Breast epithelium (tissue), 4 donors: ENCODE measurements at regions not wholly inside any gene's neighbourhood (a gene's known extent, or its start where the extent isn't known, plus 50 kb on each side); places are given as distances from the start of the nearest gene placed in this dataset.

ENCODE experiments used
- DNase-seq, 2 donors: peaks; one replicate each; pipeline ENCODE4 v3.0.0-alpha.2; 2019; ENCODE audit warnings: low spot score in 2 of 2
- H3K27ac ChIP-seq, 2 donors: fragments of 200-600 bp; sonication (generic) in 1 of 2; one replicate each; pipeline ENCODE4 v1.5.1; 2016 to 2019; ENCODE audit warnings: mild to moderate bottlenecking in 1 of 2
- H3K27me3 ChIP-seq, 2 donors: fragments of 200-600 bp; sonication (generic) in 1 of 2; one replicate each; pipeline versions ENCODE4 v1.5.1 to v1.6.0; 2017 to 2019; ENCODE audit warnings: control low read depth in 1 of 2, mild to moderate bottlenecking in 1 of 2
- H3K36me3 ChIP-seq: fragments of 200-600 bp; one replicate; pipeline ENCODE4 v1.5.1; 2019
- H3K4me1 ChIP-seq, 2 donors: fragments of 200-600 bp; sonication (generic); one replicate each; pipeline ENCODE4 v1.5.1; 2016 to 2019; ENCODE audit warnings: control low read depth in 1 of 2
- H3K4me3 ChIP-seq, 3 donors: fragments of 200-600 bp; sonication (generic); 1 replicate in 2 of 3; 2 replicates in 1 of 3; pipeline ENCODE4 v1.5.1; 2016 to 2019; ENCODE audit warnings: mild to moderate bottlenecking in 3 of 3, moderate library complexity in 2 of 3
- H3K9me3 ChIP-seq, 2 donors: fragments of 200-600 bp; sonication (generic) in 1 of 2; one replicate each; pipeline ENCODE4 v1.5.1; 2016 to 2019; ENCODE audit warnings: control low read depth in 1 of 2
- POLR2A ChIP-seq: fragments of 450-650 bp; IDR thresholded peaks from one replicate; pipeline ENCODE4 v1.6.1; 2016; ENCODE audit warnings: antibody characterized with exemption, mild to moderate bottlenecking, moderate library complexity
- POLR2AphosphoS5 ChIP-seq, 3 donors: sonication (generic); formaldehyde crosslinking; IDR thresholded peaks; one replicate each; pipeline ENCODE4 v1.6.1; 2017; ENCODE audit warnings: antibody characterized with exemption in 3 of 3
- intact Hi-C: fragments of 100-400 bp; cut with DNase I; formaldehyde crosslinking; loops from one replicate; pipeline ENCODE4 v1.15.1; 2023; ENCODE audit warnings: low total_unique reads
- TF ChIP-seq, protein P1 (sequence below), 3 donors: fragments of 450-650 bp; IDR thresholded peaks; one replicate each; pipeline ENCODE4 v1.5.1; 2016 to 2017; ENCODE audit warnings: antibody characterized with exemption in 3 of 3, mild to moderate bottlenecking in 3 of 3, moderate library complexity in 3 of 3

DNA sequence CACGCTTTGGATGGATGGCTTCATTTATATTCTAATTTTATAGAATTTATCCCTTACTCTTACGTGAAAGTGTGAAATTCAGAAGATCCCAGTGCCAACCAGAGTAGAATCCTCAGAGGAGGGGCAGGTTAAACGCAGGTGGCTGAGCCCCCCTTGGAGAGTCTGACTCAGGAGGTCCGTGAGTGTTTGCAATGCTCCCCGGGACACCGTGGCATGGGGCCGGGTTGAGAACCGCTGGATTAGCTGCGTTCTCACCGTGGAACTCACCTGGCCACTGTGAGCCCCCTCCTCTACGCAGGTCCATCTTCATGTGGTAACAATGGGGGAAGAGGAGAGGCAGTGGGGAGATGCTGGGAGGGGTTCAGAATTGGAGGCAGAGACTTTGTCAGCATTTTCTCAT is 638.0 kb upstream of the MKI67 start:
- TF ChIP-seq POLR2AphosphoS5 (IDR thresholded peaks at IDR 0.05) (no peak), POLR2A (no peak)
- TF ChIP-seq, protein P1, sequence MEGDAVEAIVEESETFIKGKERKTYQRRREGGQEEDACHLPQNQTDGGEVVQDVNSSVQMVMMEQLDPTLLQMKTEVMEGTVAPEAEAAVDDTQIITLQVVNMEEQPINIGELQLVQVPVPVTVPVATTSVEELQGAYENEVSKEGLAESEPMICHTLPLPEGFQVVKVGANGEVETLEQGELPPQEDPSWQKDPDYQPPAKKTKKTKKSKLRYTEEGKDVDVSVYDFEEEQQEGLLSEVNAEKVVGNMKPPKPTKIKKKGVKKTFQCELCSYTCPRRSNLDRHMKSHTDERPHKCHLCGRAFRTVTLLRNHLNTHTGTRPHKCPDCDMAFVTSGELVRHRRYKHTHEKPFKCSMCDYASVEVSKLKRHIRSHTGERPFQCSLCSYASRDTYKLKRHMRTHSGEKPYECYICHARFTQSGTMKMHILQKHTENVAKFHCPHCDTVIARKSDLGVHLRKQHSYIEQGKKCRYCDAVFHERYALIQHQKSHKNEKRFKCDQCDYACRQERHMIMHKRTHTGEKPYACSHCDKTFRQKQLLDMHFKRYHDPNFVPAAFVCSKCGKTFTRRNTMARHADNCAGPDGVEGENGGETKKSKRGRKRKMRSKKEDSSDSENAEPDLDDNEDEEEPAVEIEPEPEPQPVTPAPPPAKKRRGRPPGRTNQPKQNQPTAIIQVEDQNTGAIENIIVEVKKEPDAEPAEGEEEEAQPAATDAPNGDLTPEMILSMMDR (IDR thresholded peaks at IDR 0.05) = no peak
- H3K4me3 ChIP-seq = no peak overlapping the region
- DNase-seq = no peak

DNA sequence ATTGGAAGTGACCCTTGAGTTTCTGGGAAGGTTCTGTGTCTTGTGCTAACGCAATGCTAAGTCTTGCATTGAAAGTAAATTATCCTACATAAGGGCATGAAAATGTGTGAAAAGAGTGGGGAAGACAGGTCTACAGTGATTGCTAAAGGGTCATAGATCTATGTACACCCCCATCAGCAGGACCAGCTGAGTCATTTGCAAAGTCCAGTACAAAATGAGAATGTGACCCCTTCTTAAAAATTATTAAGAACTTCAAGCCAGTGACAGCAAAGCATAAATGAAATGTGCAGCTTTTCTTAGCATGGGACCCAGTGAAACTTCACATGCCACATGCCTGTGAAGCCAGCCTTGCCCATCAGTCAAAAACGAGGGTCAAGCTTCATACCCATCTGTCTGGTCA is 640.7 kb upstream of the MKI67 start:
- no peak for DNase-seq
- Histone ChIP-seq H3K9me3 (peaks cover 0 to under 1% of the 10 kb centered on the region in 2 donors), H3K36me3 (no peaks in the 10 kb centered on the region), H3K27ac (no peak overlapping the region), H3K4me3 (no peak overlapping the region), H3K4me1 (no peaks in the 10 kb centered on the region), H3K27me3 (no peaks in the 10 kb centered on the region)
- no peak for TF ChIP-seq POLR2A
- TF ChIP-seq, protein P1 (IDR thresholded peaks at IDR 0.05) = no peak
- TF ChIP-seq POLR2AphosphoS5 (IDR thresholded peaks at IDR 0.05) = no peak
- intact Hi-C loops = loop anchor here (10.0 kb wide), 1 partner anchor 572 kb away; no protein-coding TSS in a partner anchor

More for the DNA sequence above, 638.0 kb upstream of the MKI67 start:
- Histone ChIP-seq H3K9me3 (no peaks in the 10 kb centered on the region), H3K4me1 (no peaks in the 10 kb centered on the region), H3K36me3 (no peaks in the 10 kb centered on the region), H3K27ac (no peak overlapping the region), H3K27me3 (no peaks in the 10 kb centered on the region)
- intact Hi-C loops = loop anchor here (10.0 kb wide), 1 partner anchor 569 kb away; no protein-coding TSS in a partner anchor

DNA sequence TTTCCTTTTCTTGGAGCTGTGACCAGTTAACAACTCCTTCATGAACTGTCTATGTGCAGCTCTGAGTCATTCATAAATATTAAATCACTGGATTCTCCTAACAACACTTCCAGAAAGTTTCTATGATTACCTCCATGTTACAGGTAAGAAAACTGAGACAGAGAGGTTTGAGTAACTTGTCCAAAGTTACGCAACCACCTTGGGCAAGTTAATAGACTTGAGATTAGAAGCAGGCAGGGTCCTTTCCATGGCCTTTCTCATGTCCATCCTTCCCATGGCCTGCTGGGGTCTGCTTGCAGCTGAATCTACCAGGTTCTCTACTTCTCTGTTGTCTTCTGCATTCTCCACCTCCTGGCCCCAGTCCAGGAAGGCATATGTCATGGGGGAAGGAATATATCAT is 648.8 kb upstream of the MKI67 start:
- no peaks in the 10 kb centered on the region for H3K4me1 ChIP-seq
- H3K27me3 ChIP-seq = no peaks in the 10 kb centered on the region
- TF ChIP-seq, protein P1 (IDR thresholded peaks at IDR 0.05) = no peak
- TF ChIP-seq POLR2AphosphoS5 (IDR thresholded peaks at IDR 0.05) = no peak
- TF ChIP-seq POLR2A = no peak
- DNase-seq = no peak
- intact Hi-C loops = no loop called here
- no peak overlapping the region for H3K27ac ChIP-seq
- H3K9me3 ChIP-seq = peaks cover 2 to 14% of the 10 kb centered on the region in 2 donors
- H3K36me3 ChIP-seq = no peaks in the 10 kb centered on the region
- no peak overlapping the region for H3K4me3 ChIP-seq

DNA sequence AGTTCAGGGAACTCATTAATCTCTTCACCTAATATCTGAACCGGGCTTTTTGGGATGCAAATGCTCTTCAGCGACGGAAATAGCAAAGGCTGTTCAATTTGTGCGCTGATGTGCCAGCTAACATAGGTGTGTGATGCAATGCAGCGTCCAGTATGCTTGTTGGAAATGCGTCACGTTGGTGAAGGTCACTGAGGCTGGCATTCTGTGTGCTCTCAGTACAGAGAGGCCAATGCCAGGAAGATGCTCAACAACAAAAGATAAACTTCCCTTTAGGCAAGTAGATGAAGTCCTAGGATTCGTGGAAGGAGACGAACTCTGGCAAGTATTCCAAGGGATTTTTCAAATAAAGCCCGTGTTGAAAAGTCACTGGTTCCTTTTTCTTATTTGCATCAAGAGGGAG is 649.5 kb upstream of the MKI67 start:
- no peak for TF ChIP-seq POLR2A
- no peak for TF ChIP-seq POLR2AphosphoS5 (IDR thresholded peaks at IDR 0.05)
- TF ChIP-seq, protein P1 (IDR thresholded peaks at IDR 0.05) = no peak
- Histone ChIP-seq H3K4me1 (no peaks in the 10 kb centered on the region), H3K9me3 (peaks cover 2 to 14% of the 10 kb centered on the region in 2 donors), H3K36me3 (no peaks in the 10 kb centered on the region), H3K4me3 (no peak overlapping the region), H3K27me3 (no peaks in the 10 kb centered on the region), H3K27ac (no peak overlapping the region)
- intact Hi-C loops = no loop called here
- DNase-seq = no peak

DNA sequence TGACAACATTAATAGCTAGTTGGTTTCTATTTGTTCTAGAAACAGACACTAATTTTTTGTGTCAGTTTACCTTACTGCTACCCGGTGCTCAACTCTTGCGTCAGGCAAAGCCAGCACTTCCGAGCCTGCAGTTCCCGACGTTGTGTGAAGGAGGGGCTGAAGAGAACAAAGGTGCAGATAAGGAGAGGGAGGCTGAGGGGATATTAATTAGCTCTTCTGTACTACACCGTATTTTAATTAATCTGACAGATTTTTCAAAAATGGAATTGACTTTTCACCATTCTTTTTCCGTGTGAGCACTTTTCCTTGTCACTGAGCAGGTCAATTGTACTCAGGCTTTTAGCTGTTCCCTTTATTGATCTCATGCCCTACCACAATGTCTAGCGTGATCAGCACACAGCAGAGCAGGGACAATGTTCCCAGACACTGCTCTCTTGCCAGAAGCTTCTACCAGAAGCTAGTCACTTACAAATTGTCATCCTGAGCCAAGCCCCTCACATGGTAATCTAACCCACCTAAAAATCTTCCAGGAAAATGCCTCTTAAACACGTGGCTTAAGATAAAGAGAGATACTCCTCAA is 650.5 kb upstream of the MKI67 start:
- H3K27me3 ChIP-seq = no peaks in the 10 kb centered on the region
- H3K9me3 ChIP-seq = peaks cover 2 to 14% of the 10 kb centered on the region in 2 donors
- H3K4me3 ChIP-seq = no peak overlapping the region
- TF ChIP-seq POLR2AphosphoS5 (IDR thresholded peaks at IDR 0.05) (no peak), POLR2A (no peak)
- TF ChIP-seq, protein P1 (IDR thresholded peaks at IDR 0.05) = no peak
- no peaks in the 10 kb centered on the region for H3K36me3 ChIP-seq
- no peak for DNase-seq
- H3K27ac ChIP-seq = no peak overlapping the region
- intact Hi-C loops = no loop called here
- no peaks in the 10 kb centered on the region for H3K4me1 ChIP-seq
